ENCODE measurements at regions not wholly inside any gene's neighbourhood (a gene's known extent, or its start where the extent isn't known, plus 50 kb on each side); places are given as distances from the start of the nearest gene placed in this dataset.

- H3K27me3 ChIP-seq (ENCODE audit: control insufficient read depth in 4 of 4, insufficient read depth in 4 of 4, low read length in 3 of 4): no peaks in the 10 kb centered on the region
- no peak overlapping the region for H3K9ac ChIP-seq (ENCODE audit: low read depth in 1 of 2, low read length in 2 of 2)
- no peaks in the 10 kb centered on the region for H3K4me1 ChIP-seq (ENCODE audit: control insufficient read depth in 4 of 4, insufficient read depth in 4 of 4, low read length in 3 of 4)
- H3K36me3 ChIP-seq (ENCODE audit: control insufficient read depth in 4 of 4, insufficient read depth in 3 of 4, low read depth in 1 of 4, low read length in 3 of 4): no peaks in the 10 kb centered on the region
- no peak overlapping the region for H3K27ac ChIP-seq (ENCODE audit: low read depth in 1 of 2, low read length in 2 of 2)
- H3K4me3 ChIP-seq (ENCODE audit: low read depth in 1 of 3, low read length in 3 of 3): no peak overlapping the region
- 89% methylated on average over 2 of the region's 2 CpGs for WGBS
- DNase-seq (ENCODE audit: low spot score): no peak
- no peaks in the 10 kb centered on the region for H3K9me3 ChIP-seq (ENCODE audit: control insufficient read depth in 4 of 4, low read length in 3 of 4)
- TF ChIP-seq RXRA (IDR thresholded peaks at IDR 0.05) (no peak), YY1 (IDR thresholded peaks at IDR 0.05) (no peak), SP1 (IDR thresholded peaks at IDR 0.05) (no peak), MAX (IDR thresholded peaks at IDR 0.05) (no peak), GABPA (IDR thresholded peaks at IDR 0.05 in 1 of 2, conservative IDR thresholded peaks at IDR 0.05 in 1 of 2) (no peak), REST (IDR thresholded peaks at IDR 0.05) (no peak), ATF3 (IDR thresholded peaks at IDR 0.05) (no peak), TAF1 (conservative IDR thresholded peaks at IDR 0.05) (no peak), JUND (IDR thresholded peaks at IDR 0.05) (no peak), FOXA2 (IDR thresholded peaks at IDR 0.05) (no peak), EGR1 (IDR thresholded peaks at IDR 0.05; ENCODE audit: low read depth in 2 of 2) (no peak), FOXA1 (IDR thresholded peaks at IDR 0.05) (no peak), NR2F2 (IDR thresholded peaks at IDR 0.05) (no peak)
Observed at GRCh38 chr14:45377166-45377565, 124.2 kb upstream of the MIS18BP1 start.

- Histone ChIP-seq H3K4me3 (ENCODE audit: low read depth in 1 of 3, low read length in 3 of 3) (no peak overlapping the region), H3K9ac (ENCODE audit: low read depth in 1 of 2, low read length in 2 of 2) (no peak overlapping the region), H3K27ac (ENCODE audit: low read depth in 1 of 2, low read length in 2 of 2) (no peak overlapping the region), H3K36me3 (ENCODE audit: control insufficient read depth in 4 of 4, insufficient read depth in 3 of 4, low read depth in 1 of 4, low read length in 3 of 4) (no peaks in the 10 kb centered on the region), H3K9me3 (ENCODE audit: control insufficient read depth in 4 of 4, low read length in 3 of 4) (no peaks in the 10 kb centered on the region), H3K27me3 (ENCODE audit: control insufficient read depth in 4 of 4, insufficient read depth in 4 of 4, low read length in 3 of 4) (no peaks in the 10 kb centered on the region), H3K4me1 (ENCODE audit: control insufficient read depth in 4 of 4, insufficient read depth in 4 of 4, low read length in 3 of 4) (no peaks in the 10 kb centered on the region)
- DNase-seq (ENCODE audit: low spot score): no peak
- TF ChIP-seq HNF4G (IDR thresholded peaks at IDR 0.05) (no peak), EGR1 (IDR thresholded peaks at IDR 0.05; ENCODE audit: low read depth in 2 of 2) (no peak), JUND (IDR thresholded peaks at IDR 0.05) (no peak), REST (IDR thresholded peaks at IDR 0.05) (no peak), FOXA1 (IDR thresholded peaks at IDR 0.05) (no peak), CTCF (IDR thresholded peaks at IDR 0.05; ENCODE audit: low read depth, low read length, missing input control) (no peak), RAD21 (IDR thresholded peaks at IDR 0.05) (no peak), NR2F2 (IDR thresholded peaks at IDR 0.05) (no peak), FOXA2 (IDR thresholded peaks at IDR 0.05) (no peak), ATF3 (IDR thresholded peaks at IDR 0.05) (no peak), GABPA (IDR thresholded peaks at IDR 0.05 in 1 of 2, conservative IDR thresholded peaks at IDR 0.05 in 1 of 2) (no peak), HNF4A (conservative IDR thresholded peaks at IDR 0.05) (no peak), YY1 (IDR thresholded peaks at IDR 0.05) (no peak), RXRA (IDR thresholded peaks at IDR 0.05) (no peak), SP1 (IDR thresholded peaks at IDR 0.05) (no peak), MAX (IDR thresholded peaks at IDR 0.05) (no peak), ZBTB33 (IDR thresholded peaks at IDR 0.05) (no peak), TAF1 (conservative IDR thresholded peaks at IDR 0.05) (no peak)
- WGBS: 83% methylated on average over 2 of the region's 2 CpGs
Observed at GRCh38 chr14:45373877-45374276, 120.9 kb upstream of the MIS18BP1 start.

All from liver (tissue), 8 donors.